HG03469 (cell line): ENCODE measurements at regions not wholly inside any gene's neighbourhood (a gene's known extent, or its start where the extent isn't known, plus 50 kb on each side); places are given as distances from the start of the nearest gene placed in this dataset.

Experiments
- ATAC-seq: cut with Tn5 transposase; IDR thresholded peaks from one replicate; pipeline ENCODE4 v1.9.1; 2021; ENCODE audit warnings: mild to moderate bottlenecking, moderate library complexity, moderate number of reproducible peaks; ENCODE audit not compliant: unreplicated experiment

DNA sequence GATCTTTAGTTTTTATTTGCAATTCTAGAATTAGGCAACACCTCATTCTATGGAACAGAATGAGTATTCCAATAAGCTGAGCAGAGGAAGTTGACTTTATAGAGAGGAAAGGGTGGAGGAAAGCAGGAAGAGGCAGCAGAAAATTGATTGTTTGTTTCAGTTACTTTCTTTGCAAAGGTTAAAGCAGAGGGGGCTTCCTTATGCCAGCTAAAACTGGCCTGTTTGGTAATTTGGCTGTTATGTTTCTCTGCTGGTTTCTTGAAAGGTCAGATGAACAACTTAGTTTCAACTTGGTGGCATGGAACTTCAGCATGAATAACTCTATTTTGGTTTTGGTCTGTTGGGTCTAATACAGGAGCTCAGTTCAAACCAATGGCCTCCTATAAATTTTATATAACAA lies 190.9 kb upstream of the IL12A start:
- ATAC-seq, result no peak

DNA sequence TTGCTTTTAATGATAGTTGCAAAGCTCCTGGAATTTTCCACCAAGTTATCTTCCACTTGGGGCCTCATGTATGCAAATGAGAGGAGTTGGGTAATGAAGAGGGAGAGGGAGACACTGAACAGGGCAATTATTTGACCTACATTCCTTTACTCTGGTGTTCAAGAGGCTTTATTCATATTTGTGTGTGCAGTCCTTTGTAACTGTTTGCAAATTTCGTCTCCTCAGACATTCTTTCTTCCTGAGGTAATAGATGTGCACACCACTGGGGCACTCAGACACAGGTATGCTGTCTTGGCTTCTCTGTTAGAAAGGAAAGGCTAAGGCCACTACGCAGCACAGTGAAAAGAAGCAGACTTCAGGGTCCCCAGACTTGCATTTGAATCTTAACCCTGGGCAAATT lies 189.7 kb upstream of the IL12A start:
- no peak for ATAC-seq

DNA sequence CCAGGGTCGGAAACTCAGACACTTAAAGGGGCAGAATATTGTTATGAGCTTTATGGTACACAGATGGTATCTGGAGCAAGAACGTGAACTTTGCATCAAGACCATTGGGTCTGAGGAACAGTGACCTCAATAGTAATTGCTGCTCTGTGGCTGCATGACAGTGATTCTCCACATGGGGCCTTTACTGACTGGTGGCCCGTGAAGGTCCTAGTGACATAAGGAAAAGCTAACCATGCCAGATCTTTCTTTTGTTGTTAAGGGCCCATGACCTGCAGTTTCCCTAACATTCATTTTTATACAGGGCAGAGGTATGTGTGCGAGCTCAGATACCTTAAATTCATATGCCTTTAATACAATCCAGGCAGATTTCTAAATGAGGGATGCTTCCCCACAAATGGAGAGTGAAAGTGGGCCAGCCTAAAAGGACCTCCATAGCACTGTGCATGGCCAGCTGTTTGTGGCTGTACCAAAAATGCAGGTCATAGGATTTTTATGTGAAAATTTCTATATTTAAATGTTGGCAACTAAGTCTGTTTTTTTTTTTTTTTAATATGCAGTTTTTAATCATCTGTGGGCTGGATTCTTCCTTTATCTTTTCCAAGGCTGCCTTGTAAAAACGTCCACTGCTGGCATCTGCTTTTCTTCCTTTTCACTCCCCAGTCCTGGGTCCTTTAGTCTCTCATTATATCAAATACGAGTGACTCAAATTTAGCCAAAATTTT lies 188.0 kb upstream of the IL12A start:
- ATAC-seq, result no peak

DNA sequence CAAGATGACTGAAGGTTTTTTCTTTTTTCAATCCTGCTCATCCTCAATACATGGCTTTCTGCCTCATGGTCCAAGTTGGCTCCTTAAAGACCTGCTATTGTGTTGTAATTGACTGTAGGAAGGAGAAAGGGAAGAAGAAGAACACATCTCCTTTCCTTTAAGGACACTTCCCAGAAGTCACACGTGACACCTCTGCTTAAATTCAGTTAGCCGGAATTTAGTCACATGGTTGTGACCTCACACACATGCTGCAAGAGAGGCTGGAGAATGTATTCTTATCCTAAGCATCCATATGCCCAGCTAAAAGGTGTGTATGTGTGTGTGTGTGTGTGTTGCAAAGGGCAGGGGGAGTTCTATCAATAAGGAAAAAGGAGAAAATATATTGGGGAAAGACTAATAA lies 185.8 kb upstream of the IL12A start:
- no peak for ATAC-seq

DNA sequence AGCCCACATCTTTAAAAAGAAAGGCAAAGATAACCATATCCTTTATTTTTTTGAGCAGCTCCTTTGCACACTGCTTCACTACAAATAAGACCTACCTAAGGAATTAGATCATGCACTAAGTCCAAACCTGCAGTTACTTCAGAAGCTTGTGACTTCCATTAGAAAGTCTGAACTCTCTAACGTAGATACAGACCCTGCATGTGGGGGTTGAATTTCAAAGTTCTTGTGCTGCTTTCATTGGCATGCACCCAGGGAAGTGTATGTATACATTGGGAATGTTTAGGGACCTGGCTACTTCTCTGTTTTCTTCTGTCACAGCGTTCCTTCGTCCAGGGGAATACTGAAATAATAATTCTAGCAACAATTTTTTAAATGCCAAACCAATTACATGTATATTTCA lies 185.2 kb upstream of the IL12A start:
- no peak for ATAC-seq

DNA sequence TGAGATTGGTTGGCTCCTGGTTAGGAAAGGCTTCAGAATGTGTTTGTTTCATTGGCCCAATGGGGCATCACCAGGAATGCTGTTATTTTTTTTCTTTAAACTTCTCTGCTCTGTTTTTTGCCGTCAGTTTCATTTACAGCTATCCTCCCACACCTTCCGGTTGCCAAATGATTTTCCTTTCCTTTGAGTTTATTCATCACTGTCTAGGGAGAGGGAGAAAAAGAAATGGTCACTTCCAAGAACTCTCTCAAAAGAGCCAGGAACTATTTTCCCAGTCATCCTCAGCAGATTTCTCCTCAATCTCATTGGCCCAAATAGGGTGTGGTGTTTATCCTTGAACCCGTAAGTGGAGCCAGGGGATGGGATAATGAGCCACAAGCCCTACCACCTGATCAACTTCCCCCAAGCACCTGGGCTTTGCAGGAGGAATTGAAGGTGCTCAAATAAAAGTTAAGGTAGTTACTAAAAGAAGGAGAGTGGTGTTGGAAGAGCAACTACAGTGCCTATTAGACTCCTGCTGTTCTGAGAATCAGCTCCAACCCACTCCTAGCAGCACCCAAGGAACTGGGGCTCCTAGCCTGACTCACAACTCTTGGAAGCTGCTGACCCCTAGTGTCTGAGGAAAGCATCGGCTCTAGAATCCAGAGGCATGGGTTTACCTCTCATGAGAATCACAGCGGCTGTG lies 183.8 kb upstream of the IL12A start:
- peak; percentile 95 for ATAC-seq

DNA sequence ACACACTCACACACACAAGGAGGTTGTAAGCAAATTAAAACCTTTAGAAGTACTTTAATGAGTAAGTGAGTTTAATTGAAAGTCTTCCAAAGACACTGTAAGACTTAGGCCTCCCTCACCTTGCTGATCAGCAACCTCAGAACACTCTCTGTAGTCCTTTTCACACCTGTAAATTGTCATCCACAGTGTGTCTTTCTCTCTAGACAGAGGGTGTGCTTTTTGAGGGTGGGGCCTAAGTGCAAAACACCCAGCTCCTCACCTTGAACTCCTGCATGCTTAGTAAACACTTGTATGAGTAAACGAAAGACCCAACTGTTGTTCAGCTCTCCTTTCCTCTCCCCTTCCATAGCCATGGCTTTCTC lies 183.2 kb upstream of the IL12A start:
- peak; percentile 14 for ATAC-seq

DNA sequence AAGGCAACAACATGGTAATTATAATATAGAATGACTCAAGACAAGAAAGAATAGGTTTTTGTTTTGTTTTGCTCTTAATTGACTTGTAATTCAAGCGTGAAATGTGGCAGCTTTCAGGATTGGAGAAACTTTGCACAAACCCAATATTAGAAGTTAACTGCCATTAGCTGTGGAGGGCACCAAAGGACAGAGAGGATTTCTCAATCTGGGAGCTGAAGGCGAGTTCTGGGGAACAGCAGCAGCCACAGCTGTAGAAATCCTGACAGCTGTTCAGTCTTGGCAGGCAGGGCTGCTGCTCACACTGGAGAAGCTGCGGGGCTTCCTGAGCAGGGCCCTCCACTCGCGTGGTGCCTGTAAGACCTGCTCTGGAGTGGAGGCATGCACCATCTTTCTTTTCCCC lies 182.2 kb upstream of the IL12A start:
- ATAC-seq, result no peak

DNA sequence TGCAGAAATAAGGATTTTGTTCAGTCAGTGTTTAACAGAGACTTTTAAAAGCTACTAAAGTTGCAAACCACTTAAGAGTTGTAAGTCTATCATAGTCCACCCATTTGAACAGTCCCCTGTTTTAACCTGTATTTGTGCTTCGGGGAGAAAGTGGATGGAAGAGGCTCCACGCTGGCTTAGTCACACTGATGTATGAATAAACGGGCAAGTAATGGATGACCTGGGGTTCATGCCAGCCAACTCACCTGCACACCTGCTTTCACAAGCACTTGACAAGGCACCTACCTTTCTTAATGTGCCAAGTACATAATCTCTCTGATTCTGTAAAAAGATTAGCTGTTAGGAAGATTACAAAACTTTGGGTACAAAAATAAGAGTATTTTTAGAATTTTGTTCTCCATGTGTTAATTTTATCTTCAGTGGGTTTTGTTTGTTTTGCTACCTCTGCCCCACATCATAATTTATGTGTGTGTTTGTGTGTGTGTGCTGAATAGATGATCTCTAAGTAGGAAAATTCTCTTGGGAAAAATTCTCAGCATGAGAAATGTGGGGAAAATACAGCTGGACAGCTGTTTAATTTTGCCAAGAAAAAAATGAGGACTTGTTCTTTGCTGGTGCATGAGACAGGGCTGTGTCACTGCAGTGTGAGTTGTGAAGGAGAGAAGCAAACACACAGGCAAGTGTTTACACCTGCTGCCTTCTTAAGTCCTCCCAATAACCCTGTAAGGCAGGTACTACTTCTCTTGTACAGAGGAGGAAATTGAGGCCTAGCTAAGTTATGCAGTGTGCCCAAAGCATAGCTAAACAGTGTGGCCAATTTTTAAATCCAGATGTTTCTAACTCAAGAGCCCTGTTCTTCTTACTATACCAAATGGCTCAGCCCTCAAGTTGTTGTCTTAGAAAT lies 181.2 kb upstream of the IL12A start:
- ATAC-seq, result no peak

DNA sequence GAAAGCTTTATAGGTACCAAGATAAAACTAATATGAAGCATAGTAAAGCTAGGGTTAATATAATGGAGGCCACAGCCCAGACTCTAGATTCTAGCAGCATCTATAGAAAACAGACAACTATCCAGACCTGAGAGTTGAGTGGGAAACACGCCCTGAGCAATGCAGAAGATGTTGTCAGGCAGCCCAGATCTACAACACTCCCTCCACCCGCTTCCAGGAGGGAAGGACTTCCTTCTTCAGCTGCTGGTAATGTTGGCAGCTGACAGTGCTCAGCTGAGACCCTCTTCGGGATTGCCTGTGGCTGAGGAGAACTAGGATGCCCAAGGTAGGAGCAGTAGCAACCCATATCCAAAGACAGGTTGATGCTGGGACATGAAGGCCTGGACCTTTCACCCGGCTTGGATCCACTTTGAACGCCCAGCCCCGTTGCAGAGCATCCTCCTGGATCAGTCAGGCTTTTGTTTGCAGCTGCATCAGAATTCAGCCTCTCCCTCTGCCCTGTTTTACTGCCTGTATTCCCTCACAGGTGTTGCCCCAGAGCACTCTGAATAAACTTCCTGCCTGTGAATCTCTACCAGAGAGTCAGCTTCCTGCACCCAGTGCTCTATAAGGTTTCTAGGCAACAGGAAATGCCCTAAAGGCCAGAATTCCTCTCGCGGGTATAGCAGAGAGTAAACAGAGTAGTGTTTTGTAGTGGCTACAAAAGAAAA lies 174.7 kb upstream of the IL12A start:
- no peak for ATAC-seq

DNA sequence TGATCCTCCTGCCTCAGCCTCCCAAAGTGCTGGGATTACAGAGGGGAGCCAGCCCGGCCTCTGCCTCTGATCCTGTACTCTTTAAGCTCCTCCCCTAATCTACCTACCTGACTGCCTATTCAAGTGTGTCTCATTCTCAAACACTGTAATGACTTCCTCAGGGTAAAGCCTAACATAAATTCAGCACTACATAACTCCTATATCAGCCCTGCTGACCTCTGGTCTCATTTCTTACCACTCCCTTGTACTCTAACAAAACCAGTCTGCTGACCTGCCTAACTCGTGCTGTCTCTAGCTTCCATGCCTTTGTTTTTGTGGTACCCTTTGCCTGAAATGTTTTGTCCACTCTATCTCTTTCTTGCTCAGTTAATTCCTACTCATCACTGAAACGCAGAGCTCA lies 172.1 kb upstream of the IL12A start:
- ATAC-seq, result no peak

DNA sequence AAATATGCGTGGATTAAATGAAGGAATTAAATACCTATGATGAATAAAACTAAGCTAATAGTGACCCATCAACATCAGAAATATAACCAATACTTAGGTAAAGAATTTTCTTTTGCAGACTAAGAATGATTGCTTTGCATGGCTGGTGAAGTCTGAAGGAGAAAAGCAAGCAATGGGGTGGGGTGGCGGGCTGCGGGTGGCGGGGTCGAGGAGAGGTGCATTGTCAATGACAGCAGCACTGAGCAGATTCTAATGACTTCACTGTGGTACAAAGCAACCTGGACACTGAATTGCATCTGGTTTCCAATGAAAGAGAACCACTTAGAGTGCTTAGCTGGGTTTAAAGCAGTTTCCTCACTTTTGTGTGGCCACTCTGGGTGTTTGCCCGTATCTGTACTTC lies 171.5 kb upstream of the IL12A start:
- ATAC-seq, result no peak

DNA sequence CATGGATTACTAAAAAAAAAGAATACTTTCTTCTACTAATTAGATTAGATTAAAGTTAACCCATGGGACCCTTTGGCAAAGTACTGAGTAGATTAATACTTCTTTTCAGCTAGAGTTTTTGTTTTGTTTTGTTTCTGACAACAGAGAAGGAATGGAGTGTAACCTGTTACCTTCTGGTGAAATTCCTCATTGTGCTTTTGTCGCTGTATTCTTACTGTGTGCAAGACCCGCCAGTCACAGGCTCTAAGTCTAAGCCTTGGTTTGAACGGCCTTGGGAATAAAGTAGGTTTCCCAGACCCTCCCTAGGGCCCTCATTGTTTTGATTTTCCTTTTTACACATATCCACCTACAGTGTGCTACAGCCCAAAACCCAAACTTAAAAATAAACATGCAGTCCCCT lies 171.1 kb upstream of the IL12A start:
- no peak for ATAC-seq

DNA sequence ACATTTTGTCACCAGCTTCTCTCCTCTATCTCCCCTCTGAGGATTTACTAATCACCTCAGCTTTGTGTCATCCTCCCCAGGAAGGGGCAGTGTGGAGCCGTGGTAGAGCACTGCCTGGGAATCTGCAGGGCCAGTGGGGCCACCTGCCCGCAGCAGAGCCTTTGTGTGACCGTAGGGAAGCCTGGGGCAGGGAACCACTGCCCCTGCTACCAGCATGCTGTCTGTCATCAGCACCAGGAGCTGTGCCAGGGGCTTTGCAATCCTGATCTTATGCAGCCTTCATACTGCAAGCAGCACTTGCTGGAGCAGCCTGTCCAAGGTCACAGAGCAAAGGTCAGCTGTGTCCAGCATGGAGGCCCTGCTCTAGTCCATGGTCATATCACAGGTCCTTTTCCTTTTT lies 170.2 kb upstream of the IL12A start:
- ATAC-seq, result no peak

DNA sequence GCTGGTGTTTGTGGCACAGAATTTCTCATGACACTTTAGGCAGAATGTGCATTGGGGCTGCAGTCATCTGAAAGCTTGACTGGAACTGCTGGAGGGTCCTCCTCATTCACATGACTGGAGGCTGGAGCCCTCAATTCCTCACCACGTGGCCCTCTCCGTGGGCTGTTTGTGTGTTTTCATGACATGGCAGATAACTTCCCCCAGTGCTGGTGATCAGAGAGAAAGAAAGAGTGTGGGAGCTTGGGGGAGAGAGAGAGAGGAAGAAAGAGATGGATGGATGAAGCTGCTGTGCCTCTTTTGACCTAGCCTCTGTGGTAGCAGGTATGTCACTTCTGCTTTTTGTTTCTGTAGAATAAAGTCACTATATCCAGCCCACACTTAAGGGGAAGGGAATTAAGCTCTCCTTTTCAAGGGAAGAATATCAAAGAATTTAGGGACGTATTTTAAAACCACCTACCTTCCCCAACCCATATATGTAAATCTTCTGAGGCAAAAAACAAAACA lies 169.6 kb upstream of the IL12A start:
- no peak for ATAC-seq

DNA sequence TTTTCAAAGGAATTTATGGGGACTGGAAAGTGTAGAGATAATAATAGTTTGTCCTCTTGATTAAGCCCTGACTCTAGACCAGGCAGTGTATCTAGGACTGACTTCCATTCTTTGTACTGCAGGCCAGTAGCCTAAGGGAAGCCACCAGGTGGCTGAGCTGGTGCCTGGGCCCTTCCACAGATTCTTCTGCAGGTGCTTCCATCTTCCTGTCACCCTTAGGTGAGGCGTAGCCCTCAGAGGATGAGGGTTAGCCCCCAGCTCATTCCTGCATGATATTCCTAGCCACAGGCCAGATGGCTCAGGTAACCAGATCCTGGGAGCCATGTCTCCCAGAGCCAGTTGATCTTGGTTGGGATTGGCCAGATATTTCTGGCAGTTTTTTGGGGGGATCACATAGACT lies 169.0 kb upstream of the IL12A start:
- ATAC-seq, result no peak

DNA sequence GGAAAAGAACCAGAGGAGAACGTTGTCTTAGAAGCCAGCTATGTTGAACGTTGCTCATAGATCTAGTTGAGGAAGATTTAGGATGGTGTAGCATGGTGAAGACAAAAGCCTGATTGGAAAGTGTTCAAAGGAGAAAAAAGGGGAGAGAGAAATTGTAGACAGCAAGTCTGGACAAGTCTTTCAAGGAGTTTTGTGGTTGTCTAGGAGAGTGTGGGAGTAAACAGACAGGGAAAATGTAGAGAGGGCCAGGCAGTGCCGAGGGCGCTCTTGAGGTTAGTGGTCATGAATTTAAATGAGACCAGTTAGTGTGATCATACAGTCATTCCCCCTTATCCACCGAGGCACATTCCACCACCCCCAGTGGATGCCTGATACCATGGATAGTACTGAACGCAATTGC lies 167.5 kb upstream of the IL12A start:
- no peak for ATAC-seq

DNA sequence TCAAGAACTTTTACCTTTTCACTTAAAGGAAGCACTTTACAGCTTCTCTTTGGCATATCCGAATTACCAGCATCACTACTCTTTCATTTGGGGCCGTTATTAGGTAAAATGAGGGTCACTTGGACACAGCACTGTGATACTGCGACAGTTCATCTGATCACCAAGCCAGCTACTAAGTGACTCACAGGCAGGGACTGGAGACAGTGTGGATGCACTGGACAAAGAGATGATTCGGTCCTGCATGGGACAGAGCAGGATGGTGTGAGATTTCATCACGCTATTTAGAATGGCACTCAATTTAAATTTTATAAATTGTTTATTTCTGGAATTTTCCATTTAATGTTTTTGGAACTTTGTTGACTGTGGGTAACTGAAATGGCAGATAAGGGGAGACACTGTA lies 166.9 kb upstream of the IL12A start:
- ATAC-seq, result no peak

DNA sequence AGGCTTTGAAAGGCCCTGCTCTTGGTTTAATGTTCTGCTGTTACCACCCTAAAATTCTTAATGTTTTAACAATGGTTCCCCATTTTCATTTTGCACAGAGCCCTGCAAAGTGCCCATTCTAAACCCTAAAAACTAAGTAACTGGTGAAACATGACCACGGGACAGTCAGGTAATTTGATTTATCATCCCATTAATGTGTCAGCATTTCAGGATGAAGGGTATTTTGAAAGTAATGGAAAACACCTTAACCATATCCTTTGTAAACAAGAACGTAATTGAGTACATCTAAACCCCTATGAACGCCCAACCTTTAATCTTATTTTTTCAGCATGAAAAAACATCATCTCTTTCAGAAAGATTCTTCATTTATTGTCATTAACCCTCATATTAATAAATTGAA lies 164.9 kb upstream of the IL12A start:
- ATAC-seq, result no peak

DNA sequence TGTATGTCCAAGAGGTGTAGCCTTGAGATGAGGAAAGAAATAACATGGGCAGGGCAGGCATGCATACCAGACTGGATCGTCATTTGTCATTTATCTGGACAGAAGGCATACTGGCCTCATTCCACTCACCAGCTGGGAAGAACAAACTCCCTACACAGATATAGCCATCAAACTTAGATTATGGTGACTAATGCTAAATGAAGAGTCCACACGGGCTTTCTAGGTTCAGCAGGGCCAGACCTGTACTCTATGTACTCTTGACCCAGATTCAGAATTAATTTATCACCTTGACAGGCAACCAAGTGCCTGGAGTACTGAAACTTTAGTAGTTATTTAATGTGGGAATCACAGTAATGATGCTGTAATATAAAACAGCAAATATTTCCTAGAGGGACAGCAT lies 164.3 kb upstream of the IL12A start:
- ATAC-seq, result no peak

DNA sequence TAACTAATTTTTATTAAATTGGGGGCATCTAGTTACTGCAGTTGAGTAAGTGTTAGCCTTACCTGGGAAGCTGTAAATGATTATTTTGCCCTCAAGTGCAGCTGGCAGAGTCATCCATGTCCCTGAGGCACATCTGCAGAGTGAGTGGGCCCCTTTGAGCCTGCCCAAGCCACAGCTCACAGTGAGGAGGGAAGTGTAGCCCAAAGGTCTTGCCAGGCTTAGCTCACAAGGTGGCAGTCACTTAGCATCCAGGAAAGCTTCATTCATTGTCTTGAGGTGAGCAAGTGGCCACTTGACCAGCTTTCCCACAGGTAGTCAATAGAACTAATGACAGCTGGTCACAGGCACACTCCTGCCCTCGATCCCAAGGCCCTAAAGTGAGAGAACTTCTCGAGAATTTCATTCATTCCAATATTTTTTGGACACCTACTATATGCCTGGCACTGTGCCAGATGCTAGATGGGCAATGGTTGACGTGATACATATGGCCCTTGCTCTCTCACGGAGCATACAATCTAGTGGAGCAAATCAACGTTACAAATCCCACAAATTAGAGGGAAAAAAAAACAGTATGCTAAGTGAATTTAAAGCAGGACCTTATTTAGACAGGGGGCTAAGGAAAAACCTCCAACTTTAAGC lies 163.3 kb upstream of the IL12A start:
- ATAC-seq, result no peak
